HPDE6-E6E7 (cell line): ENCODE measurements at regions not wholly inside any gene's neighbourhood (a gene's known extent, or its start where the extent isn't known, plus 50 kb on each side); places are given as distances from the start of the nearest gene placed in this dataset.

Experiments
- DNase-seq: peaks from one replicate; pipeline ENCODE4 v3.0.0; 2011; ENCODE audit warnings: missing footprints; ENCODE audit errors: extremely low spot score

DNA sequence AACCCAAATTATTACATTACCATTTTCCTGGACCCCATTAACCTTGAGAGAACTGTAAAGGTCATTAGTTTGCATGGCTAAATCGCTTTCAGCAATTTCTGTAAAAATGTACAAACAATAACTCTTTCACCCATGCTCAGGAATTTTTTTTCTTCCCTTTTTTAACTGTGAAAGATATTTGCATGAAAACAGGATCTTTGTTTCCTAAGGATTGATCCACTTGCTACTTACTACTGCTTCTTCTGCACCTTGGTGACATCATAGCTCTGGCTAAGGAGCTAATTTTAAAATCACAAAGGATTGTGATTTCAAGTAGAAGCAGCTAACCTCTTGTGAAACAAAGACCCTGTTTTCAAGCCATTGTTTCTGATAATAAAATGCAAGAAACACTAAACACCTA is 274.6 kb upstream of the ESRRG start:
- no peak for DNase-seq

DNA sequence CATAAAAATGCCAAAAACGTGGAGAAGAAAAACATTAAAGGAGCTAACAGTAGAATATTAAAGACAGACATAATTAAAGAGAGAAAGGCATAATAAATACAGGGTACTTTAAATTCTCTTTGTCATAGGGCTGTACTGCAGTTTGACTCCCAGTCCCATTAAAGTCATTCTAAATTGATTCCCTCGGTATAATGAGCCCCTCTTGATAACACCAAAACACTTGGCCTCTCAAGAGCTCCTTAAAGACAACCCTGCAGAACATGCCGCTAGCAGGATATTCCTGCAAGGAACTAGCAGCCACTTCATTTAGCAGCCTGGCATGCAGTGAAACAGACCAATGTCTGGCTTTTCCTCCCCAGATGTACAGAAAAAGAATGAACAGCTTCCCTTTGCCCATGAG is 273.8 kb upstream of the ESRRG start:
- no peak for DNase-seq

DNA sequence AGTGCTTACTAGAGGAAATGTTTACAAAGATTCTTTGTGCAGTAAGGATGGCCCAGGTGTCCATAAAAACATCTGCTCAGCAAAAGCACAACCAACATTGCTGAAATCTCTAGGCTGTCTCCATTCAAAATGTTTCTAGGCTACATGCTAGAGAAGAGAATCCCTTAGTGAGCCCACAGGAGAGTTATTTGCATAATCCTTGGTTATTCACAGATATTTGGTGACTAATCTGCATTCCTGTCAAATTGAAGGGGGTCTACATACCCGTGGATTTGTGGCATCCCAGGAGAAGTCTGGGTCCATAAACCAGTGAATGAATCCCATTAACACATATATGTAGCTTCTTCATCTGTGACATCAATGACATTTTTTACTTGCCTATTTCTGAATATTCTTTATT is 261.3 kb upstream of the ESRRG start:
- DNase-seq, result no peak

DNA sequence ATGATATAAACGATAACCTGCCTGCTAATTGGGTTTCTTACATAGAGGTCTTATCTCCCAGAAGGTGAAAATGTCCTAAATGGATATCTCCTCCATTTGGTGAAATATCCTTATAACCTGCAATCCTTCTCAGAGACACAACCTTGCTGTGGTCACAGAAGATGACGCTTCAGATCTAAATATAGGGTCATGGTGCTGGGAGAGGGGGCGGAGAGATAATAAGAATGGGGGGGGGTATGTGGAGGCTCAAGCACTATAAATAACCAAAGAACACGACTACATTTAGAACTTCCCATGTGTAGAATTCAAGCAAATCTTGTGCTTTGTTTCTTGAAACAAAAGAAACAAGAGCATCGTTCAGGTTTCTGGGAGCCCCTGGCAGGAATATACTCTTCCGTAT is 260.6 kb upstream of the ESRRG start:
- no peak for DNase-seq

DNA sequence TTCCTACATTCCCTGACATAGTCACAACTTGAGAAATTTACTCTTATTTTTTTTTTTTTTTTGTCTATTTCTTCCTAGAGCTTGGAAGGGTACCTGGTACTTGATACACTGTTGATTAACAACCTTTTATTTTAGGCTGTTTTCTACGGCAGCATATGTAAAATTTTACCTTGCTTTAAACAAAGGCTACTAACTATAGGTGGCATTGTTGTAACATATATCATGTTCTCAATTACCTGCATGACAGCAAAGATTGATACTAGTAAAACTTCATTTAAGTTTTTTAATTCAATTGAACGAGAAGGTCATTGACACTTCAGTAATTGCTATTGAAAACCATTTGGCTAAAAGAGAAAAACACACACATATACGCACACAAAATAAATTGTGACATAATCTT is 238.3 kb upstream of the ESRRG start:
- no peak for DNase-seq

DNA sequence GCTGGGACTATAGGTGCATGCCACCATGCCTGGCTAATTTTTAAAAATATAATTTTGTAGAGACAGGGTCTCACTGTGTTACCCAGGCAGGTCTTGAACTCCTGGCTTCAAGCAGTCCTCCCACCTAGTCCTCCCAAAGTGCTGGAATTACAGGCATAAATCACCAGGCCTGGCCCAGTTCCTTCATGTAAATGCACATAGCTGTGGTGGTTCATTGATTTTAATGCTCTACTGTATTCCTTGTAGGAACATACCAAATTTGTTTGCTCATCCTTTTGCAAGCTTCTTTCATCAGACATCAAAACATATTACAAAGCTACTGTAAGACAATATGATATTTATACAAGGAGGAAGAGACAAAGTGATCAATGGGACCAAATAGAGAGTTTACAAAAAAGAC is 237.5 kb upstream of the ESRRG start:
- DNase-seq, result no peak

DNA sequence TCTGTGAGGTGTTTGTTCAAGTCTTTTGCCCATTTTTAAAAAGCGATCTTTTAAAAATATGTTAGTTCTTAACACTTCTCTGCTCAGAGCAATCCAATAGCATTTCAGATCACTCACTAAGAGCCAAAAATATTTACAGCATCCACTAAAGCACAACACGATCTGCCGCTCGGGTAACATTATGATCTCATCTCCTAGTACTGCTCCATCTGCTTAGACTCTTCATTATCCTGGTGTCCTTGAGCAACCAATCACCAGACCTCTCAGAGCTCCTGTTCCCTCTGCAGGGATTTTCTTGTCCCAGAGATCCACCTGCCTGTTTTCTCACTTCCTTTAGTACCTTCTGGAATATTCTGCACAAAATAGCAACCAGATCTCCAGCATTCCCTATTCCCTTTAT is 235.3 kb upstream of the ESRRG start:
- DNase-seq, result no peak

DNA sequence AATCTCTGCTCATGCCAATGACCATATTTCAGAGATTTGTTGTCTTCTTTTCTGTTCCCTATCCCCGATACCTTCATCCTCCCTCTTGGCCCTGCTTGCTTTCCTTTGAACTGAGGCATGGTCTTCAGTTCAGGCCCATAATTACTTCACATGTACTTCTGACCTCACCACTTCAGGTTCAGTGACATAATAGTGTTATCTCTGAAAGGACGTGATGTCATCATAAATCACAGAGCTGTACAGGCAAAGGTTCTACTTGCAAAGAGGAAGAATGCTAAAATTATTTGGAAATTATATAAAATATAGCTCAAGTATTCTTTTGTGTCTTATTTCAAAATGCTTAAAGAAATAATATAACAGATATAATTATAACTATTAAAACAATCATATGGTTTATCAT is 230.3 kb upstream of the ESRRG start:
- no peak for DNase-seq

DNA sequence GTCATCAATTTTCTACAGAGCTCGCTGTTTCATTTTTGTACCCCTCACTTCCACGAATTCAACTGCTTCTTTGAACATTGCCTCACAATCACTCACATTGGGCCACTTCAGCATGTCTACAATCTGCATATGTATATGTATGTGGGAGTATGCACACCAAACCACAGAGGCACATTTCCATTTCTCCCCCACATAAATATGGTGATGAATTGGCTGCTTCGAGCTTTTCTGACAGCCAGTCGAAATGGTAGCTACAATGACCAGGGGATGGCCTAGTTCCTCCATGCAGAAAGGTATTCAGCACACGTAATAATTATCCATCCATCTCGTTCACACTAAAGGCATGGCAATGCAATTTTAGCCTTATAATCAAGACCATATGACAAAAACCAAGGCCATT is 229.6 kb upstream of the ESRRG start:
- DNase-seq, result no peak

DNA sequence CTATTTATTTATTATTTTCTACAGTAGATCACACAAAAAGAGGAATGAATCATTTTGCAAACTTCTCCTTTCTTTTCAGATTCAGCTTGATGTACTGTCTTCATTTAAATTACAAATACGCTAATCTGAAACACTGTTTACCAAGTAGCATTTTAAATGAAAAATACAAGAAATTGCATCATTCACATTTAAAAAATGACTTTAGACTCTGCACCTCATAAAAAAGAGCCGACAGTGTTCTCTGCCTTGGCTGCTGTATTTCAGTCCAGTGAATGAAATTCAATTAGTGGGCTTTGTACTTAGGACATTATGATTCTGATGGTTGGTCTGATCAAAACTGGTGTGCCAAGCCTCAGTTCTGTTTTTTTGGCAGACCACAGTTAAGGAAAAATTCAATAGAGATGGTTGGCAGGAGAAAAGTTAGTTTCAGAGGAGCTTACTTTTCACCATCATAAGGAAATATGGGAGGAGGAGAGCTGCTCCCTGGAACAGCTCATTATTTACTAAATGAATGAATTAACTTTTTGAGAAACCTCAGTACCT is 222.4 kb upstream of the ESRRG start:
- no peak for DNase-seq

DNA sequence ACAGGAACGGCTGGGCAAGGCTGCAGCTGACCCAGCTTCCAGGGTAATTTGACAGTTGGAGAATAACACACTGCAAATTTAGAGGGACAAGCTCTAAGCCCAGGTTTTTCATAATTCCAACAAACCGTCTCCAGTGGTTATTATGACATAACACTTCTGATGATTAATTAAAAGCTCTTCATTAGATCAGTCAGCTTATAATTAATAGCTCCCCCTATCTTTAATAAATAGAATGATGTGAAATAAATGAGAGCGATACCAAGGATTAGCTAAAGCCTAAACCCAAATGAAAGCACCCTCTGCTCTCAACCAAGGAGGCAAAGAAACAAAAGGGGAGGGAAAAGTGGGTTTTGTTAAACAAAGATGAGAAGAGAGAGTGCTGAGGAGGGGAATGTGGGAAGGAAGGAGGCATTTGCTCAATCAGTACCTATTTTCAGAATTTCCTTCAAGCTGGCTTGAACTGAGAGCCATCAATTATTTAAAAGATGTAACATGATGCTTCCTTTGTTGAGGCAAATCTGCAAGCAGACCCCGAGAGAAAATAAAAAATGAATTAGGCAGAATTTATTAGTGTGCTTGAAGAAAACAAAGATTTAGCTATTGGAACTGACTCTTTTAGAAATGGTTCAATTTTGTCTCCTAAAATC is 221.8 kb upstream of the ESRRG start:
- DNase-seq, result no peak

DNA sequence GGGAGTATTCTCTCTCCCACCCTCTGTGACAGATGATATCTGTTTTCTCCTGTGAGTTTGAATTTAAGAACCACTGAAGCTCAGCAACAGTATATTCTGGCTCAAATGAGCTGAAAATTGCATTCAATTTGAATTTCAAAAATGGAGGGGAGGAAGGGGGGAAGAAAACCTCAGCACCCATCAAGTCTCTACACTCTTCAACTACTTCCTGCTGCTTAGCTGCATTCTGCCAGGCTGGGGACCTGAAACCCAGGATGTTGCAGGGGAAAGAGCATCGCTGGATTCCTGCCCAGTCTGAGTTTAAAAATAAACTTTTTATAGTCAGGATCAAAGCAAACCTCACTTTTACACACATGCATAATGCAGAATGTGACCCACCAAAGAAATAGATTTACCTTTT is 214.3 kb upstream of the ESRRG start:
- no peak for DNase-seq

DNA sequence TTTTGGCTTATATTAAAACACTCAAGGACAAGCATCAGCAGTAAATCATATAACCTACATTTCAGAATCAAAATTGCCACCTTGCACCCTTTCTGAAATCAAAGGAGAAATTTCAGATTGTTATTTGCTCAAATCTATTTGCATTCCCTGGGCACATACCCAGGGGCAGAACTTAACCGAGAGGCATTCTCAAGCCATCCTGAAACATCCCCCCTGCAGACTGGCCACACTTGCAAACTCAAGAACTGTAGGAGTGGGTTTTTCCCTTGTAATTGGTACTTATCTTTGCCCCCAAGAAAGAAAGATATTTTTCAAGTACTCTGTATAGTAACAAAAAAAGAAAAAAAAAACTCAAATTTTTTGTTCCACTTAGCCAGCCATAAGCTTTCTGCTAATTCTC is 213.6 kb upstream of the ESRRG start:
- no peak for DNase-seq

DNA sequence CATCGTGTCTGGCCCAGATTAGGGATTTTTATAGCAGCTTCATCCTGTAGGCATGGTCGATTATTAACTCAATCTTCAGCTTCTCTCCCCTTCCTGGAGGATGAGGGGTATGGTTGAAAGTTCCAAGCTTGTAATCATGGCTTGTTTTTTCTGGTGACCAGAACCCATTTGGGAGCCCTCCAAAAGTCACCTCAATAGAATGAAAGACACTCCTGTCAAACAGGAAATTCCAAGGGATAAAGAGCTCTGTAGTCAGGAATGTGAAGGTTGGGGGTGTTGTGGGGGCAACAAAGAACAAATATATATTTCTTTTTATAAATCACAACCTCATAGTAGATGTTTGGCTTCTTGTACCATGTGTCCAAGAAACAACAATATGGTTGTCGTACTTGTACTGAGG is 212.7 kb upstream of the ESRRG start:
- no peak for DNase-seq

DNA sequence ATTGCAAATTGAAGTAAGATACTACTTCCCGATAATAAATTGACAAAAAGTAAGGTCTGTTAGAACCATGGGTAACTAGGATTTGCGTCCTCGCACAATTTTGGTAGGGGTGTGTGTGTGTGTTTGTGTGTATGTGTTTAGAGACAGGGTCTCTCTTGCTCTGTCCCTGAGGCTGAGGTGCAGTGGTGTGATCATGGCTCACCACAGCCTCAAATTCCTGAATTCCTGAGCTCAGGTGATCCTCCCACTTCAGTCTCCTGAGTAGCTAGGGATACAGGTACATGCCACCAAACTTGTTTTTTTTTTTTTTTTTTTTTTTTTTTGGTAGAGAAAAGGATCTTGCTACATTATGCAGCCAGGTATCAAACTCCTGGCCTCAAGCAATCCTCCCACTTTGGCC is 209.2 kb upstream of the ESRRG start:
- DNase-seq, result no peak

DNA sequence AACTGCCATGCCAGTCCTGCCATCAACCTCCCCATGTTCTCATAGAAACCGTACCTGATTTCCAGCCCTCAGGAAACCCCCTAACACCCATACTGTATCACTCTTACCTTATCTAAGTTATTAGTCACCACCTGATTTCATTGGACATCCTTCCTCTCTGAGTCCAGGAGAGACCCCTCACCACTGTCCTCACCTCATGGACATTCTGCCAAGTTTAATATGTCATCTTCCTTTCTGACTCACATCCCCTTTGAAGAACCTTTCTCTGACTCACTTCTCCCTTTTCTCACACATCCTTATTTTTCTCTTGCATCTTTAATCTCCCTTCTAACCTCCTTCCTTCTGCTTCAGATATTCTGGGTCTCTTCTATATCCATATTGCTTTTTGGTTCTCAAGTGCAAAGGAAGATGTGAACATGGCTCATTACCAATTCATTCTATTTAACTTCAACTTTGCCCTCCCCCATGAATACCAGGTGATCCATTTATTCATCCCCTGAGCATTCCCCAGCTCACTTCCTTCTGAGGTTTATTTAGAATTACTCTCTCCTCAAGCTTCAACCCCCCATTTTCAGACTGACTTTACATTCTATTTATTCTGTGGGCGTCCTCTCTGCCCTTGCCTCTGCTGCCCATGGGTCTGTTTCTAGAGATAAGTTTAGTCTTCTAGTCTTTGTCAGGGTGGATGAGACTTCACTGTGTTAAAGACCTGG is 206.8 kb upstream of the ESRRG start:
- DNase-seq, result peak; percentile 27

DNA sequence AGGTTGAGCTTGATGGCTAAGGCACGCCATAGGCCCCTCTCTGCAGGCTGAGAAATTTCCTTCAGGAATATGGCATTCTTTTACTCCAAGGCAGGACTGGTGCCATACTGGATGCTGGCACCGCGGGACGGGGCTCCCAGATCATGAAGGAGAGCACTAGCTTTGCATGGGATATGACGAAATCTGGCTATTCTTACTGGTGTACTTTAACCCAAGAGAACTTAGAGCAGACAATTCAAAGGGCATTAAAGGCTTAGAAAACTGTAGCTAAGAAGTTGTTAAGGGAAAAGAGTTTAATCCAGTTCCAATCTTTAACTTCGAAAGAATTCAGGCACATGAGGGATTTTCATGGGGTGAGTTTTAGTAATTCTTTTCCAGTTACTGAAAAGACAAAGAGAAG is 204.4 kb upstream of the ESRRG start:
- DNase-seq, result no peak

DNA sequence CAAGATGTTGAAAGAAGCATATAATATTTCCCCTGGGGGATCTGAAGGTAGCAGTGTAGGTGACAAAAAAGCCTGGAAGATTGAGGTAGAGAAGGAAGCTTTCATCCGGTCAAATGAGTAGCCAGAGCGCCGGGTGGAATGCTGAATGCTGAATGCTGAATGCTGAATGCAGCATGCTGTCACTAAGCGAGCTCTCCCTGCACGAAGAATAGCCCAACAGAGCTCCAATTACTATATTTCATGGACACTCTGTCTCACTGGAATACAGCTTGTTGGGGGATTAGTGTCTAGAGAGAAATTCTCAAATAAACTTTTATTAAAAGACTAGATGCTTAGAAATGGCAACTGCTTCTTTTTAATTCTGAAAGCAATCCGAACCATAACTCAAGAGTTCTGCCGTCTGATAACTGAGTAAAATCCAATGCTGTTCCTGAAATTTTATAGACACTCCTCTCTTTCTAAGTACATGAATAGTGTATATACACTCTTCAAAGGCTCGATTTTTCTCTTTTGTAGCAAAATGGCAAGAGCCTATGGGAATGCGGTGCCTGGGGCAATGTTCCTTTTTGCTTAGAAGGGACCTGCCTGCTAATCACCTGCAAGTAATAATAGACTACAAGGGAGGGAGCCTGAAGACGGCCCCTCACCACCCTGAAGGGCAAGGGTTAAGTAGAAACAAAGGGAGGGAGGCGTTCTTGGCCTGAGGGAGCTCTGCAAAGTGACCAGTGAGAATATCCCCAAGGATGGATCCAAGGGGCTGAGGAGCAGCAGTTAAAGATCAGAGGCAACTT is 203.7 kb upstream of the ESRRG start:
- DNase-seq, result no peak

DNA sequence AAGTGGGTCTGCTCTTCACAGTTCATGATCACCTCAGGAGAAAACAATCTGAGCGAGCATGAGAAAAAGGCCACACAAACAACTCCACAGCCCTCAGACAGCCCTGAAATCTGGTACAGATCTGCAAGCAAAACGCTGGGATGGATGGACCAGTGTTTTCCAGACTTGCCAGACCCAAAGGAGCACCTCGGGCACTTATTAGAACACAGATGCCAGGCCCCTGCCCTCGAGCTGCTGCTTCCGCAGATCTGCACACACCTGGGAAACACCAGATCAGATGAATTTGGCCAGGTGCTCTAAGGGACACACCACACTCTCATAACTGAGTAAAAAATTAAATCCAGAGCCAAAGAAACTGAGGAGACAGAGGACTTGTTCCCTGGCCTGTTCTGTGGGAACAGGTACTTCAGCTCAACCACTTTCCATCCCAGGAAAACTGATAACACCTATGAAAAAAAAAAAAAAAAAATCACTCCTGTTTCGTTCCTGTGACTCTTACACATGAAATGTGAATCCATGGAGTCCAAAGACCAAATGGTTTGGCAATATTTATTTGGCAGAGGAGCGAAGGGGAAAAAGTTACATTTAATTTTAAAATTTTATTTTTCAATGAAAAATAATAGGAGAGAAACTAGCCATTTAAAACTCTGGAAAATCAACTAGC is 202.9 kb upstream of the ESRRG start:
- no peak for DNase-seq

DNA sequence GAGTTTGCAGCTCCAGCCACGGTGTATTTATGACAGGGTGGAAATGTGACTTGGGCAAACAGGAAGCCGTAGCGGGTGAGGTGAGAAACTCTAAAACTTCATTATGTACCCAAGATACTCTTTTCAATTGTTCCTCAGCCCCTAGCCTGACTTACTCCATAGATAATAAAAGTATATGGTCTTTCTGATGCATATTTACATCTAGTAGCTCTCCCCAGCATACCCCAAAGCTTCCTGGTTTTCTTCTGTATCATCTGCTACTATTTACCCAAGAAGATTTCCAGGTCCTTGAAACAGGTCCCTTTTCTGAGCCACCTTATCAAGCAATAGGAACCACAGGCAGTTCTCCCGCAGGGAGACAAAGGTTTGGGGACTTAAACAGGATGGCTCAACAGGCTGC is 201.5 kb upstream of the ESRRG start:
- DNase-seq, result no peak

DNA sequence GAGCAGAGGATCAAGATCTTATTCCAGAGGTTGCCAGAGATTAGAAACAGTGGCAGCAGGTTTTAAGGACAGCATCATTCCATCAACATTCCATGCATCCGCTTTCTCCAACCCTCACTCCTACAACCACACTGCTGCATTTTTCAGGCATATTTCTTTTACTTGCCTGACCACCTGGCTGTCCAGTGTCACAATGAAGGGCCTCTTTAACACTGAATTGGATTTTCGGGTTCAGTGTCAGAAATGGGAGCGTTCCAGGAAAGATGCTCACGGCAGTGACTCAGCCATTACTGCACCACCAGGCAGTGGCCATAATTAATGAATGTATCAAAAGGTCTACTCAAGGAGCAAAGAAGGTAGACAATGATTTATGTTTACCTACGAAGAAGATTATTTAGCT is 200.4 kb upstream of the ESRRG start:
- no peak for DNase-seq

DNA sequence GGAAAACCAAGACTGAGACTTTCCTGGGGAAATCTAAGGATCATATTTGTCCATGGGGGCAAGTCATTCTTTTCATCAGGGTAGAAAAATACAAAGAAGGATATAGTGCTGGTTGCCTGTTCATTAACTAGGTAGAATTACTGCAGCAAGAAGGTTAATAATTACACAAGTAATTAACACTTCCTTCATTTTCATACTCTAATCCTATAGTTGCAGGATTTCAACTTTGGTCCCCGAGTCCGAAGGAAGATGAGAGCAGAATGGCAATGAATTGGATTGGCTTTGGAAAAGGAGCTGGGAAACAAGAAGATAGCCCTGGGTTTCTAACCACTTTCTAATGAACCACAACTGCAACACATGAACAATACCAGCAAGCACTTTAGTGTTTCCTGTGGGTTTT is 199.2 kb upstream of the ESRRG start:
- no peak for DNase-seq
